SU-DHL-6 (cell line): ENCODE measurements at regions not wholly inside any gene's neighbourhood (a gene's known extent, or its start where the extent isn't known, plus 50 kb on each side); places are given as distances from the start of the nearest gene placed in this dataset.

Experiments used
- H2AFZ ChIP-seq: fragments of 200-600 bp; sonication (generic); 2 replicates; pipeline ENCODE4 v1.6.1; 2014; ENCODE audit warnings: low read depth, mild to moderate bottlenecking, moderate library complexity, mixed read lengths, antibody characterized with exemption, low read length; ENCODE audit not compliant: severe bottlenecking
- H3F3A ChIP-seq: fragments of 200-600 bp; shearing (Covaris generic); 2 replicates; pipeline ENCODE4 v1.6.0; 2016; ENCODE audit warnings: antibody characterized with exemption, mild to moderate bottlenecking; ENCODE audit not compliant: insufficient read depth
- H3K27ac ChIP-seq: fragments of 200-600 bp; sonication (generic); 2 replicates; pipeline ENCODE4 v1.5.1; 2016; ENCODE audit warnings: low read depth, mild to moderate bottlenecking, low read length, moderate library complexity, mixed read lengths
- H3K27me3 ChIP-seq: fragments of 200-600 bp; sonication (generic), shearing (Covaris generic); 2 replicates; pipeline ENCODE4 v1.6.0; 2014; ENCODE audit warnings: mild to moderate bottlenecking, low read length
- H3K36me3 ChIP-seq: fragments of 200-600 bp; sonication (generic); 2 replicates; pipeline ENCODE4 v1.6.1; 2014; ENCODE audit warnings: mild to moderate bottlenecking, low read length, mixed read lengths
- H3K4me2 ChIP-seq: fragments of 300-600, 200-600 bp; shearing (Covaris generic), sonication (generic); 2 replicates; pipeline ENCODE4 v1.6.0; 2014; ENCODE audit warnings: low read length, low read depth, mild to moderate bottlenecking; ENCODE audit not compliant: poor library complexity, severe bottlenecking
- H3K4me3 ChIP-seq: fragments of 200-600 bp; sonication (generic); 2 replicates; pipeline ENCODE4 v1.5.1; 2014; ENCODE audit warnings: antibody characterized with exemption, low read length, mild to moderate bottlenecking, mixed read lengths; ENCODE audit not compliant: insufficient read depth, poor library complexity, severe bottlenecking
- H3K79me2 ChIP-seq: fragments of 200-600 bp; sonication (generic); 2 replicates; pipeline ENCODE4 v1.6.1; 2014; ENCODE audit warnings: mild to moderate bottlenecking, low read length, moderate library complexity; ENCODE audit not compliant: insufficient read depth
- H3K9ac ChIP-seq: fragments of 200-600 bp; sonication (generic); 2 replicates; pipeline ENCODE4 v1.7.0; 2014; ENCODE audit warnings: mild to moderate bottlenecking, low read length
- H3K9me2 ChIP-seq: fragments of 200-600 bp; sonication (generic); replicated peaks from 2 replicates; pipeline ENCODE4 v1.6.1; 2014; ENCODE audit warnings: low read length; ENCODE audit not compliant: insufficient read depth
- H3K9me3 ChIP-seq: fragments of 200-600 bp; sonication (generic); 2 replicates; pipeline ENCODE4 v1.6.1; 2014; ENCODE audit warnings: low read length, mixed read lengths; ENCODE audit not compliant: insufficient read depth
- H4K20me1 ChIP-seq: fragments of 200-600 bp; sonication (generic); 2 replicates; pipeline ENCODE4 v1.6.1; 2014; ENCODE audit warnings: low read depth, mild to moderate bottlenecking, antibody characterized with exemption, low read length, moderate library complexity, mixed read lengths
- CTCF ChIP-seq: fragments of 200-600 bp; sonication (generic); IDR thresholded peaks from one replicate; pipeline ENCODE4 v1.5.1; 2017; ENCODE audit warnings: antibody characterized with exemption, mild to moderate bottlenecking, low read length, moderate library complexity; ENCODE audit not compliant: insufficient read depth, poor library complexity, severe bottlenecking
- EZH2phosphoT487 ChIP-seq: fragments of 200-600 bp; sonication (generic), shearing (Covaris generic); conservative IDR thresholded peaks from 2 replicates; pipeline ENCODE4 v1.6.1; 2018; ENCODE audit warnings: mild to moderate bottlenecking, antibody characterized with exemption, low read length, moderate library complexity, mixed read lengths

GRCh38 chr10:14391342-14391741 is 60.6 kb upstream of the FRMD4A start:
- H4K20me1 ChIP-seq = no peaks in the 10 kb centered on the region

GRCh38 chr10:14389981-14390590 is 59.4 kb upstream of the FRMD4A start:
- Histone ChIP-seq H3K4me2 (no peak overlapping the region), H2AFZ (no peak overlapping the region), H3K36me3 (no peaks in the 10 kb centered on the region), H3K27ac (no peak overlapping the region), H3K4me3 (no peak overlapping the region), H3K9ac (no peak overlapping the region), H3K79me2 (no peaks in the 10 kb centered on the region), H3F3A (no peaks in the 10 kb centered on the region), H3K27me3 (no peaks in the 10 kb centered on the region), H3K9me3 (no peaks in the 10 kb centered on the region), H4K20me1 (no peaks in the 10 kb centered on the region), H3K9me2 (no peaks in the 10 kb centered on the region)
- TF ChIP-seq EZH2phosphoT487 = no peak
- TF ChIP-seq CTCF = no peak

More at GRCh38 chr10:14391342-14391741, 60.6 kb upstream of the FRMD4A start:
- Histone ChIP-seq H3K9ac (no peak overlapping the region), H3K36me3 (no peaks in the 10 kb centered on the region), H3K79me2 (no peaks in the 10 kb centered on the region), H3K4me3 (no peak overlapping the region), H3K4me2 (no peak overlapping the region), H3K9me2 (no peaks in the 10 kb centered on the region), H3K27me3 (no peaks in the 10 kb centered on the region), H3K9me3 (no peaks in the 10 kb centered on the region), H2AFZ (no peak overlapping the region), H3K27ac (no peak overlapping the region), H3F3A (no peaks in the 10 kb centered on the region)
- no peak for TF ChIP-seq CTCF
- no peak for TF ChIP-seq EZH2phosphoT487

GRCh38 chr10:14385596-14386593 is 55.2 kb upstream of the FRMD4A start:
- H3K4me2 ChIP-seq = no peak overlapping the region
- no peaks in the 10 kb centered on the region for H3K9me3 ChIP-seq
- no peaks in the 10 kb centered on the region for H3K79me2 ChIP-seq
- no peak overlapping the region for H3K4me3 ChIP-seq
- no peak overlapping the region for H2AFZ ChIP-seq
- no peaks in the 10 kb centered on the region for H3K27me3 ChIP-seq
- TF ChIP-seq CTCF = no peak
- no peak for TF ChIP-seq EZH2phosphoT487
- H3K36me3 ChIP-seq = no peaks in the 10 kb centered on the region
- no peak overlapping the region for H3K9ac ChIP-seq
- no peaks in the 10 kb centered on the region for H3K9me2 ChIP-seq
- no peak overlapping the region for H3K27ac ChIP-seq
- no peaks in the 10 kb centered on the region for H3F3A ChIP-seq
- H4K20me1 ChIP-seq = no peaks in the 10 kb centered on the region
